ENCODE measurements at regions not wholly inside any gene's neighbourhood (a gene's known extent, or its start where the extent isn't known, plus 50 kb on each side); places are given as distances from the start of the nearest gene placed in this dataset.

DNA sequence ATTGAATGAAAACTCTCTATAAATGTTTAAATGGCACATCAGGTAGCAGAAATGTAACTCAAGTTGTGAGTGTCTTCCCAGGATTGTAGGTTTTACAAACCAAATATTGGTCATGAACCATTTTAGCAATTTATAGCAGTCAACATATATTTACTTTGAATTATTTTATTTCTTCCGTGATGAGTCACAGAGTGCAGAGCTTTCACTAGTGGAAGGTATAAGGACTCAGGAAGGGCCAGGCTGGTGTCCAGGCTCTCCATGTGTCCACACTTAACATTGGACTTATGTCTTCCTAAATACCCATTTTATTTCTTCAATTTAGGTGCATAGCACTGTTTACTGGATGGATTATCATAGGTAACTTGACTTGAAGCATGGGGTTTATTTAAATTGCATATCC, 120.9 kb downstream of the OLIG3 start:
- Mint-ChIP-seq H3K4me3 (no peak overlapping the region), H3K4me1 (peaks cover 4% of the 10 kb centered on the region)

DNA sequence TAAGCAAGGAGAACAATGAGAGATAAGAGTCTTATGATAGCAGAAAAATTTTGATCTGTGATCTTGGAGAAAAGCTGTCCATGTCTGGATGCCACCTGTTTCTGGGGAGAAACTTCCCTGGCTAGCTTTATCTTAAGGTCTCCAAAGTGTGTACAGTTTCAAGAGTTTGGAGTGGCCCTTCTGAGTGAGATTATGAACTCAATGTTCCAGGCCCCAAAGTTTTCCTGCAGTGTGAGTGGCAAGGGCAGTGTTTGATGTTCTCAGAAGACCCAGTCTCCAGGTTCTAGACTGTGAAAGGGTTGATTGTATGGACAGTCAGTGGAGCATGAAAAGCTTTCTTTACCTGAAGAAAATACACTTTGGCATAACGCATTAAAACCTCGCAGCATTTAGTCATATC, 121.7 kb downstream of the OLIG3 start:
- DNase-seq = no peak
- no peaks in the 10 kb centered on the region for H3K27me3 Mint-ChIP-seq
- H3K4me1 Mint-ChIP-seq = peaks cover 4% of the 10 kb centered on the region

More for the DNA sequence above, 120.9 kb downstream of the OLIG3 start:
- H3K27ac Mint-ChIP-seq = no peak overlapping the region
- H3K9me3 Mint-ChIP-seq = peaks cover 2% of the 10 kb centered on the region
- DNase-seq = no peak
- H3K36me3 Mint-ChIP-seq = peaks cover 5% of the 10 kb centered on the region
- H3K27me3 Mint-ChIP-seq = no peaks in the 10 kb centered on the region

DNA sequence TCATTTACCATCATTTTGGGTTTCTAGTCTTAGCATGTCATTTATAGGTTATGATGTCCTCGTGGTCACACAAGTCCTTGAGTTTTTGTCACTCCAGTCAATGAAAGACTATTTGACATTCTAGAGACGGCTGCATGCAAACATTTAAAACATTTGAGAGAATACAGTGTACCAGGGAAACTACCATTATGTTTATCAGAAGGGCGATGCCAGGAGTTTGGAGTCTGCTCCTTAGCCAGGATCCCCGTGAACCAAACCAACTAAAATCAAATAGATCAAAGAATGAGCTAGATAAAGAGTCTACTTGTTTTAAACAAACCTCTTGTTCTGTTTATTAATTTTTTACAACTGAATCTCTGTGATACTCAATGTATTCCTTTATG, 122.6 kb downstream of the OLIG3 start:
- Mint-ChIP-seq H3K27ac (no peak overlapping the region), H3K27me3 (no peaks in the 10 kb centered on the region), H3K4me1 (peaks cover 4% of the 10 kb centered on the region), H3K36me3 (peaks cover 5% of the 10 kb centered on the region), H3K9me3 (peaks cover 2% of the 10 kb centered on the region), H3K4me3 (no peak overlapping the region)
- DNase-seq = no peak

More for the DNA sequence above, 121.7 kb downstream of the OLIG3 start:
- H3K36me3 Mint-ChIP-seq = peaks cover 5% of the 10 kb centered on the region
- H3K4me3 Mint-ChIP-seq = no peak overlapping the region
- no peak overlapping the region for H3K27ac Mint-ChIP-seq
- H3K9me3 Mint-ChIP-seq = peaks cover 2% of the 10 kb centered on the region

DNA sequence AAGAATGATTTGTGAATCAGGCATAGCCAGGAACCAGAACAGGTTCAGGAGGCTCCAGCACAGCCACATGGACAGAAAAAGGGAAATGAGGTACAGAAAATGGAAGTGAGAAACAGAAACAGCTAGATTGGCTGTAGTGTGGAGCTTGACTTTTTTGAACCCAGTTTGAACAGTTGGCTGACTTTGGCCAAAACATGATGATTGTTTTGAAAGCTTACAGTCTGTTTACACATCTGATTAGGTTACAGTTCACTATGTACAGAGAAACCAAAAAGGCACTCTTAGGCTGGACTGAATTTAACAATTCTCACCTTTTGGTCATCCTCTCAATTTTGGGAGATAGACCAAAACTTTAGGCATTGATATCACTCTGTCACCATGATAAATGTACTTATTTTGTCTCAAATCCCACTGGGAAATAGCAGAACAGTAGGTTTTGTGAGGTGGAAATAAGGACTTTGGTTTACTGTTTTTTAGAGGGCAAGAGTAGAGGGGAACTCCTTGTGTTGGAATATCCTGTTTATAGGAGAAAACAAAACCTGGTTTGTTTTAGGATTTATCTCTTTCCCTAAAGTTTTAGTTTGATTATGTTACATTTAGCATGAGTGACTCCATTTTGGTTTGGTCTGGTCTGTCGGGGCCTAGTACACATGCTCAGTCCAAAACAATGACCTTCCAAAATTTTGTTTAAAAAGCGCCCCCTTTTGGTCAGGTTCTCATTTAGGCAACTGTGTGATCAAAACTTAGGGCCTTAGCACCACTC, 123.1 kb downstream of the OLIG3 start:
- Mint-ChIP-seq H3K36me3 (peaks cover 1% of the 10 kb centered on the region), H3K4me3 (no peak overlapping the region), H3K4me1 (peaks cover 3% of the 10 kb centered on the region), H3K27me3 (no peaks in the 10 kb centered on the region), H3K27ac (no peak overlapping the region), H3K9me3 (no peaks in the 10 kb centered on the region)
- no peak for DNase-seq

DNA sequence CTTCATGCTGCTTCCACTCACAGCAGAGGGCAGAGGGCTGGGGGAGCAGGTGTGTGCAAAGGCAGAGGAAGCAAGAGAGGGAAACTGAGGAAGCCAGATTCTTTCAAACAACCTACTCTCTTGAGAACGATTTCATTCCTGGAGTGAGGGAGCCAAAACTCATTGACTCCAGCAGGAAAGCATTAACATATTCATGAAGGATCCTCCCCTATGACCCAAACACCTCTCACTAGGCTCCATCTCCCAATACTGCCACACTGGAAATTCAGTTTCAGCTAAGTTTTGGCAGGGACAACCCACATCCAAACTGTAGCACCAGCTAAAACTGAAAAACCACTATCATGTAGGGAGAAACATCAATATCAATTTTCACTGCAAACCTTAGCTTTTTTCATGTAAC, 125.1 kb downstream of the OLIG3 start:
- H3K27ac Mint-ChIP-seq = no peak overlapping the region
- no peaks in the 10 kb centered on the region for H3K27me3 Mint-ChIP-seq
- H3K4me3 Mint-ChIP-seq = no peak overlapping the region
- peaks cover 4% of the 10 kb centered on the region for H3K4me1 Mint-ChIP-seq
- no peaks in the 10 kb centered on the region for H3K9me3 Mint-ChIP-seq
- DNase-seq = no peak
- H3K36me3 Mint-ChIP-seq = peaks cover 1% of the 10 kb centered on the region

DNA sequence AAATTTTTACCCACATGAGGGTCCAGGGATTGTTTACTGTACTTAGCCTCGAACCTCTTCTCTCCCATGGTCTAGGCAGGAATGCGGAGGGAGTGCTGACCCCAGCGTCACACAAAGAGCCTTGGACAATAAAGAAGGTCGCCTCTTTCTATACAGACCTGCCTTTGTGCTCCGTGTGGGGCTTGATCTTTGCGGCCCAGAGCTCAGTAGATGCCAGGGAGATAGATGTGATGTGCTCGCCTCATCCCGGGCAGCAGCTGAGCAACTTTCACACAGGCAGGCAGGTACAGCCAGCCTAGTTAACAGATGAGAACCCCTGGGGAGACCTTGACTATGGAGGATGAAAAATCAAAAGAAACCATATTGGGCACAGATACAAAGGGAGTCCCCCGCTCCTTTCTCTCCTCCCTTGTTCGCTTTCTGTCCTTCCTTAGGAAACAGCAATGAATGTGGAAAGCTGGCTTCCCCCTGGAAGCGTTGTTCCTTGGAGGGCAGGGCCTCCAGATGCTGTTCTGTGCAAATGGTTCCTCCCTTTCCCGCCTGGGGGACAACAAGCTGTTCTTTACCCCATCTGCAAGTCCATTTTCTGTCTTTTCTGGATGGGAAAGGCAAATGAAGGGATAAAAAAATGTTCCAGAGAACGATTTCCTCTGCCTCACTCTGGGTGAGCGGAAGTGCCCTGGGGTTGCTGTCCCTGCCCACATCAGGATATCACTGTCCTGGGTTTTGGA, 128.3 kb downstream of the OLIG3 start:
- peaks cover 1% of the 10 kb centered on the region for H3K36me3 Mint-ChIP-seq
- no peaks in the 10 kb centered on the region for H3K27me3 Mint-ChIP-seq
- H3K4me3 Mint-ChIP-seq = no peak overlapping the region
- H3K9me3 Mint-ChIP-seq = no peaks in the 10 kb centered on the region
- H3K27ac Mint-ChIP-seq = no peak overlapping the region
- H3K4me1 Mint-ChIP-seq = peaks cover 20% of the 10 kb centered on the region
- no peak for DNase-seq

DNA sequence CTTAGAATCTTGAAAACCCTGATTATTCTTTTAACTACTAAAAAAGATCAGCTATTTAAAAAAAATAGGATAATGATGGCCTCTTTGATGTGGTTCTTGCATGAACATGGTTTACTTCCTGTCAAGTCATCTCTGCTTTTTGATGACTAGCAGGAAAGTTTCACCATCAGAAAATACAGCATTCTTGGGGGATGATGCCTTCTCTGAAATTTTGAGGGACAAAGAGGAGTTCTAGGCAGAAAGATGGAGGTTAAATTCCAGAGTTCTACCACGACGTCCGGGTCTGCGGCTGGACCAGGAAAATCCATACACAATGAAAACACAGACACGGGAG, 130.4 kb downstream of the OLIG3 start:
- Mint-ChIP-seq H3K9me3 (no peaks in the 10 kb centered on the region), H3K4me1 (peaks cover 17% of the 10 kb centered on the region), H3K27ac (no peak overlapping the region), H3K27me3 (no peaks in the 10 kb centered on the region), H3K4me3 (no peak overlapping the region), H3K36me3 (no peaks in the 10 kb centered on the region)
- DNase-seq = no peak

DNA sequence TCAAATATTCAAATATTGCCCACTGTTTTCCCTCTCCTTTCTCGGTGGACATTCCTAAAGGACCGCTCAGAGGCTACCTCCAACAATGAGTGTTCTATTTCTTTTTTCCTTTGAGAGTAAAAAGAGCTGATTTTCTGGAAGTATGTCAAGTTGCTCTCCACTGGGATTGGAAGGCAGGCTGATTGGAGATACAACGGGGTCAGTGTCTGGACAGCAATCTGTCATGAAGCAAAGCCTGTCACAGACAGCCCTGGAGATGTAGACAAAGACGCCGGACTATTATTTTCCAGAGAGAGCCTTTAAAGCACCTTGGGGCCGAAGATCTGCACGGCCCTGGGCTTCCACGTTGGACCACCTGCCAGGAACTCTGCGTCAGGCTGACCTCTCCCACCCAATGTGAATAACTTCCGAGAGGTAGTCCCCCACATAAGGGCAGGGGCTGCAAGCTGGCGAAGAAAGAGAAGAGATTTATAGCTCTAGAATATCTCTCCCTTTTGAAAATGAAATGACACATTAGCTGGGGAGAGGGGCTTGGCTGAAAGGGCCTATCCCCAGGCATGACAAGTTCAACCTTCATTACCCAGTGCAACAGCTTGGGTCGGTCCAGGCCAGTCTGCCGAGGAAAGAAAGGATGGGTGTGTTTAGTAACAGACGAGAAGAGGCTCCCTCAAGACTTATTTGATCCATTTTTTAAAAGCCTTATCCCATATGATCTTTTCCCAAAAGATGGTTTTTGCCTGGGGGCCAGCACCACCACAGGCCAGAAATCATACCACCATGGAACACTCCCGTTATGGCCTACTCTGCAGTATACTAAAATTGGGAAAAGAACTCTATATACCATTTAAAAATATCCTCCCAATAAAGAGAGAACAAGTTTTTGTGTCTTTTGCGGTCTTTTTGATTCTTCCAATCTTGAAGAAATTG, 131.1 kb downstream of the OLIG3 start:
- no peaks in the 10 kb centered on the region for H3K36me3 Mint-ChIP-seq
- no peak overlapping the region for H3K4me3 Mint-ChIP-seq
- no peaks in the 10 kb centered on the region for H3K27me3 Mint-ChIP-seq
- H3K9me3 Mint-ChIP-seq = no peaks in the 10 kb centered on the region
- H3K4me1 Mint-ChIP-seq = peaks cover 17% of the 10 kb centered on the region
- H3K27ac Mint-ChIP-seq = no peak overlapping the region
- no peak for DNase-seq

DNA sequence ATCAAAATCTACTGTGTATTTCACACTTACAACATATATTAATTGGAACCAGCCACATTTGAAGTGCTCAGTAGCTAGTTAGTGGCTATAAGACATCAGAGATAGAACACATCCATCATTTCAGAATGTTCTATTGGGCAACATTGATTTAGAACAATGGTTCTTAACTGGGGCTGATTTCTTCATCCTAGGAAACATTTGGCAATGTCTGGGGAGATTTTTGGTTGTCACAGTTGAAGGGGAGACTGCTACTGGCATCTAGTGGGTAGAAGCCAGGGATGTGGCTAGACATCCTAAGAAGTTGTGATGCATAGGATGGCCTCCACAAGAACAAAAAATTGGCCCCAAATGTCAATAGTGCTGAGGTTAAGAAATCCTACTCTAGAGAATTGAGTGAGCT, 132.5 kb downstream of the OLIG3 start:
- Mint-ChIP-seq H3K27ac (no peak overlapping the region), H3K9me3 (no peaks in the 10 kb centered on the region), H3K36me3 (no peaks in the 10 kb centered on the region), H3K4me3 (no peak overlapping the region), H3K27me3 (no peaks in the 10 kb centered on the region), H3K4me1 (peaks cover 17% of the 10 kb centered on the region)
- no peak for DNase-seq

DNA sequence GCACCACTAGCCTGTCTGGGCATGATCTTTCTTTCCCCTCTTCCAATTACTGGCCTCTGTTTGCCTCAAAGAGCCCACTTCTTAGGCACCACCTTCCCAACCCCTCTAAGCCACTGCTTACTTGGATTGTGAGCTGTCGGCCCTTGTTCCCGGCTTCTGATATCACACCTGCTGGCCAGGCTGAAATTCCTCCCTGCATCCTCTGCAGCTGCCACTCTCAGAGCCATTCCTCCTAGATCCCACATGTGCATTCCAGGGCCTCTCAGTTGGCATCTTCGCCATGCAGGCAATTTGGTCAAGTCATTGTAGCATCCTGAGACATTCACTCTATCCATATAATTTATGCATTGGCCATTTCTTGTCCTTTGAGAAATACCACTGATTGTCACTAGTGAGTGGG, 135.9 kb downstream of the OLIG3 start:
- H3K4me3 Mint-ChIP-seq = no peak overlapping the region
- no peak overlapping the region for H3K27ac Mint-ChIP-seq
- no peaks in the 10 kb centered on the region for H3K27me3 Mint-ChIP-seq
- no peaks in the 10 kb centered on the region for H3K9me3 Mint-ChIP-seq
- H3K36me3 Mint-ChIP-seq = no peaks in the 10 kb centered on the region
- DNase-seq = no peak
- peaks cover 16% of the 10 kb centered on the region for H3K4me1 Mint-ChIP-seq

DNA sequence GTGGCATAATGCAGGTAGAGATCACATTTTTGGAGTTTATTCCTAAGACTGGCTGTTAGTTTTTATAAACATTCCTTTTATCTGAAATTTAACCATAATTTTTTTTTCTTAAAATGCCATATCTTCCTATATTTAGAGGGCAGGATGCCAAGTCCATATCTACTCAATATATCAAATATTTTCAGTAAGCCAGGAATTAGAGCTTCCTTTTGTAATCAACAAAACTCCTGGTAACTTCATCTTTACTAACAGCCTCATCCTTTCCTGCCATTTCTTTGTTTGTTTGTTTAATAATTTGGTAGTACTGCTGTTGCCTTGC, 136.3 kb downstream of the OLIG3 start:
- no peaks in the 10 kb centered on the region for H3K9me3 Mint-ChIP-seq
- H3K27ac Mint-ChIP-seq = no peak overlapping the region
- H3K4me1 Mint-ChIP-seq = peaks cover 14% of the 10 kb centered on the region
- no peak overlapping the region for H3K4me3 Mint-ChIP-seq
- H3K27me3 Mint-ChIP-seq = no peaks in the 10 kb centered on the region
- H3K36me3 Mint-ChIP-seq = no peaks in the 10 kb centered on the region
- no peak for DNase-seq

DNA sequence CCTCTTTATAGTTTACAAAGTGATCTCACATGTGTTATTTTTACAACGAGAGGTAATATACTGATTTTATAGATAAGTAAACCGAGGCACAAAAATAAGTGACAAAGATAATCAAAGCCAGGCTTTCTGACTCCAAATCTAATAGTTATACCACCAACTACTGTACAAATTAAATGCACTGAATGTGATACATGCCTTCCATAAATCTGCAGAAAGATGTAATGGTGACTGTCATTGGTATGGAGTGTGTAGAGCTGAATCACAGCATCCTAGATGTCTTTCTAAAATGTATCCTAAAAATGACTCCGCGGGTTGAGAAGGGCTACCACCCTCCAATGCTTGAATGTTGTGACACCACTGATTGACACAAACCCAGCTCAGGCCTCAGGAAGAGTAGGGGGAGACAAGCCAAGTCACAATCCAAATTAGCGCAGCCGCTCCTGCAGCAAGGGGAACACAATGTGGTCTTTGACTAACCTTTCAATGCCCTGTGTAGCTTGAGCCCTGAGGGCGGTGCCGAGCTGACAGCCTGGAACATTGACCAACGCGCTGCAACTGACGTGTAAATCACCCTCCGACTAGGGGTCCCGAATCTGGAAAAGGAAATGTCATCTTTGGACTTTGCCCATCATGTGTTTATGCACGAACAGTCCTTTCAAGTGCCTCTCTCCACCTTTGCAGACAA, 136.8 kb downstream of the OLIG3 start:
- H3K27me3 Mint-ChIP-seq = no peaks in the 10 kb centered on the region
- H3K27ac Mint-ChIP-seq = no peak overlapping the region
- no peak for DNase-seq
- no peaks in the 10 kb centered on the region for H3K36me3 Mint-ChIP-seq
- H3K4me1 Mint-ChIP-seq = peaks cover 11% of the 10 kb centered on the region
- no peak overlapping the region for H3K4me3 Mint-ChIP-seq
- H3K9me3 Mint-ChIP-seq = no peaks in the 10 kb centered on the region

DNA sequence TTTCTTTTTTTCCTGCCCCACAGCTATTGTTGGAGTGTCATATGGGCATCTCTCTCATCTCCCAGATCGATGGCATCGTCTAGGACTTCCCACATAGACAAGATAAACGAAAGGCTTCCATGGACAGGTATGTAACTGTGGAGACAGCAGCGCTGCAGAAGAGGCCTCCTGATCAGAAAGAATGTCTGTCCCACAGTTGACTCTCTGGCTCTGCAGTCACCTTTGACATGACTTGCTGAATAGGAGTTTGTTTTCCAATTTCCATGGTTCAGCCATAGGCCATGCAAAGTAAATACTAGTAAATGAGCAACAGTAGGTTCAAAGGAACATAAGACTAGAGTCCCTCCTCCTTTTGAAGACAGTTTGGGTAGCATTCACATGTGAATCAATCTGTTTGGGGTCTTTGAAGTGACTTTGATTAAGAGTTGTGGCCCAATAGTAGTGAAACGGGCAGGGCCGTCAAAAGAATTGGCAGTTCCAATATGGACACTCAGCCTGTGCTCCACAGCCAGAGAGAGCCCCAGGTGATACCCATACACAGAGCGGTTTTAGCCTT, 134.7 kb upstream of the IFNGR1 start:
- peaks cover 10% of the 10 kb centered on the region for H3K4me1 Mint-ChIP-seq
- H3K36me3 Mint-ChIP-seq = no peaks in the 10 kb centered on the region
- DNase-seq = no peak
- H3K4me3 Mint-ChIP-seq = no peak overlapping the region
- no peak overlapping the region for H3K27ac Mint-ChIP-seq
- no peaks in the 10 kb centered on the region for H3K9me3 Mint-ChIP-seq
- no peaks in the 10 kb centered on the region for H3K27me3 Mint-ChIP-seq

DNA sequence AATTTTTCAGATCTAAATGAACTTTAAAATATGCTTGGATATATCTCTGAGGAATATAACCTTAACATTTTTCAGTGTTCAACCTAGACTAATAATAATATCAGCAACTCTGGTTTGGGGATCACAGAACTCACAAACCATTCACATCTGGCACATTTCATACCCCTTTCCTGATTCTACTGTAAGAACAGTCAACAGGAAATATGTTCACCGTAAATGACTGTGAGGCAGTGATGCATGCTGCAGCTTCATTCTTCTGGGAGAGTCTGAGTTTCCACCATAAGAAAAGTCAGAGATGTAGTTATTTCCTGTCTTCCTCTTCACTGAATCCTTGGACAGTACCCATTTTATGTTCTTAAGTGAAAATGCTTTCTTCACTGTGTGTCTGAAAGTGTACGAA, 134.2 kb upstream of the IFNGR1 start:
- Mint-ChIP-seq H3K9me3 (no peaks in the 10 kb centered on the region), H3K27ac (no peak overlapping the region), H3K4me1 (peaks cover 10% of the 10 kb centered on the region), H3K27me3 (no peaks in the 10 kb centered on the region), H3K36me3 (no peaks in the 10 kb centered on the region), H3K4me3 (no peak overlapping the region)
- DNase-seq = no peak

DNA sequence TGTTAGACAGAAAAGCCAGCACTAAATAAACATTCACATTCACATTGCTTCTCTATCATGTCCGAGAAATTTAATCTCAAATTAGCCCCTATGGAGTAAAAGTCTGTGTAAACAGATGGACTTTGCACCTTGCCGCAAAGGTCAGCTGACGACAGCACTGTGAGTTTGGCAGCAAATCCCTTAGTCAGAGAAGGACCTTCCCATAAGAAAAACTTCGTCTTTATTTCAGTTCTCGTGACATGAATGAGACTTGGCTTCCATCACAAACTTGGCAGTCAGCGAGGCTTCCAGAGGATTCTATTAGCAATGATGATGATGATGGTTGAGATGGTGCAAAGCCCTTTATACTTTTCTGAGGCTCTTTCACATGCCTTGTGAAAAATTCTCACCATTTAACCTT, 133.7 kb upstream of the IFNGR1 start:
- H3K36me3 Mint-ChIP-seq = no peaks in the 10 kb centered on the region
- H3K4me1 Mint-ChIP-seq = peaks cover 10% of the 10 kb centered on the region
- no peaks in the 10 kb centered on the region for H3K27me3 Mint-ChIP-seq
- H3K4me3 Mint-ChIP-seq = no peak overlapping the region
- no peaks in the 10 kb centered on the region for H3K9me3 Mint-ChIP-seq
- no peak for DNase-seq
- no peak overlapping the region for H3K27ac Mint-ChIP-seq

Measured in activated naive CD8-positive, alpha-beta T cell treated with anti-CD3 and anti-CD28 coated beads for 36 hours (primary cell).